Fibroblast of lung (primary cell): ENCODE measurements at regions not wholly inside any gene's neighbourhood (a gene's known extent, or its start where the extent isn't known, plus 50 kb on each side); places are given as distances from the start of the nearest gene placed in this dataset.

Experiments
- CTCF ChIP-seq, 2 donors: IDR thresholded peaks in 1 of 2; conservative IDR thresholded peaks in 1 of 2; 1 replicate in 1 of 2; 2 replicates in 1 of 2; pipeline ENCODE4 v1.5.1; 2011 to 2012; ENCODE audit warnings: low read length in 2 of 2, control low read depth in 1 of 2, inconsistent platforms in 1 of 2, low read depth in 1 of 2, mild to moderate bottlenecking in 1 of 2
- EZH2 ChIP-seq: IDR thresholded peaks from 2 replicates; pipeline ENCODE4 v1.5.1; 2012; ENCODE audit warnings: low read length, control low read depth, mild to moderate bottlenecking; ENCODE audit errors: missing control alignments

- no peak for TF ChIP-seq CTCF (conservative IDR thresholded peaks at IDR 0.05 in 1 of 2, IDR thresholded peaks at IDR 0.05 in 1 of 2; ENCODE audit: low read depth in 1 of 2, low read length in 2 of 2)
- TF ChIP-seq EZH2, result no peak
These were observed 215.7 kb upstream of the CFAP20DC start for GRCh38 chr3:59265566-59265965.
